PC-9 (cell line): ENCODE measurements at regions not wholly inside any gene's neighbourhood (a gene's known extent, or its start where the extent isn't known, plus 50 kb on each side); places are given as distances from the start of the nearest gene placed in this dataset.

Source experiments
- CTCF ChIP-seq: fragments of 200-600 bp; sonication (generic); conservative IDR thresholded peaks from 2 replicates; pipeline ENCODE4 v1.6.1; 2017; ENCODE audit warnings: mixed run types, antibody characterized with exemption, mild to moderate bottlenecking, moderate library complexity
- EZH2 ChIP-seq: fragments of 200-600 bp; sonication (generic); IDR thresholded peaks from 2 replicates; pipeline ENCODE4 v1.8.0; 2017; ENCODE audit warnings: antibody characterized with exemption, low read depth

DNA sequence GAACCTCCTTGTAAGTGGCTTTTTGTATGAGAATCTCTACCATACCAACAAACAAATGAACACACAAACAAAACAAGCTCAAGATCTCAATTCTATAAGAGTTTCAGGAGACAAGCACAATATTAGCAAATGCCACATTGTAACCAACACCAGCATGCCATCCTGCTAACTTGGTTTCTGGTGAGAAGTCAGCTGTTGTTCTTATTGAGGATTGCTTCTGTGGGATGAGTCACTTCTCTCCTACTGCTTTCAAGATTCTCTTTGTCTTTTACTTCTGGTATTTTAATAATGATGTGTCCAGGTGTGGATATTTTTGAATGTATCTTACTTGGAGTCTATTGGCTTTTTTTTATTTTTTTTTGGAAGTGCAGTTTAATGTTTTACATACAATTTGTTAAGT is 131.7 kb downstream of the BCL2L11 start:
- TF ChIP-seq EZH2 (no peak), CTCF (no peak)
